Spinal cord (tissue), 9 donors: ENCODE measurements at regions not wholly inside any gene's neighbourhood (a gene's known extent, or its start where the extent isn't known, plus 50 kb on each side); places are given as distances from the start of the nearest gene placed in this dataset.
A peak's percentile ranks its signal among the peaks of the same experiment; 100 is the strongest.

Source experiments
- DNase-seq, 6 donors: peaks; one replicate each; pipeline versions ENCODE4 v3.0.0 to v3.0.0-alpha.2; 2013 to 2015; ENCODE audit warnings: low spot score in 6 of 6, low read depth in 4 of 6
- H3K27ac ChIP-seq: one replicate; pipeline ENCODE4 v1.5.1; 2013; ENCODE audit warnings: low read depth, low read length, control low read depth
- H3K27me3 ChIP-seq: one replicate; pipeline ENCODE4 v1.6.1; 2013; ENCODE audit warnings: low read length; ENCODE audit not compliant: control insufficient read depth, insufficient read depth
- H3K36me3 ChIP-seq: one replicate; pipeline ENCODE4 v1.6.1; 2013; ENCODE audit warnings: low read length; ENCODE audit not compliant: control insufficient read depth, insufficient read depth
- H3K4me1 ChIP-seq: one replicate; pipeline ENCODE4 v1.6.1; 2013; ENCODE audit warnings: low read length; ENCODE audit not compliant: control insufficient read depth, insufficient read depth
- H3K4me3 ChIP-seq: one replicate; pipeline ENCODE4 v1.5.1; 2013; ENCODE audit warnings: low read depth, low read length, control low read depth
- H3K9me3 ChIP-seq: one replicate; pipeline ENCODE4 v1.6.1; 2013; ENCODE audit warnings: low read length; ENCODE audit not compliant: control insufficient read depth, insufficient read depth
- WGBS: methylation state at CpG from one replicate; pipeline ENCODE4 v1.1.5; 2013; ENCODE audit warnings: missing lambda C conversion rate; ENCODE audit not compliant: insufficient coverage; 5-methylcytosine and 5-hydroxymethylcytosine counted together
- donor health status: healthy.

DNA sequence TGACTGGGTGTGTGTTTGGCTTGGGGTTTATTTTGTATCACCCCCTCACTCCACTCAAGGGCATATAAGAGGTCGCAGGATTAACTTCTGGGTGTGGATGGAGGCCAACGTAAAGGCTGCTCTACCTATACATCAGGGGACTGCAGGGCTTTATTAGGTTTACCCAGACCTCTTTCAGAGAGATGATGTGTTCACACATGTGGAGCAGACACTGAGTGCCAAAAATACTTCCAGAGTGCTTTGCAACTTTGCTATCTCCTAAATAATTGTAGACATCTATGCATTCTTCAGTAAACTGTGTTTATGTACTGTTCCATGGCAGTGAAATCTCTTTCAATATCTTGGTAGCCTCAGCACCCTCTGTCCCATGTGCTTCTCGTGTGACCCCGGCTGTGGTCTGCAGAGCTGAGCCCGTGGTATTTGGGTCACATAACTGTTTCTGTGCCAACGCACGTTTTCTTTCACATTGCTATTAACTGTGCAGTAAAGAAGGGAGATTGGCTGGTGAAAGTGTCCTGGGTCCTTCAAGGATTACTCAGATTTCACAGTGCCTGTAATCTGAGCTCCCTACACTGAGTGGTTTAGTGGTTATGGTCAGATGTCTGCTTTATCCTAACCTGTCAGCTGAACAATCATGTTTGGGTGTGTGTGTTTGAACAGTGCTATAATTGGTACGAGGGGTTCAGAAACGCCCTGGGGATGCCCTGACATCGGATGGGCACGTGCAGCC, 208.1 kb downstream of the VAPA start:
- peaks cover 6% of the 10 kb centered on the region for H3K9me3 ChIP-seq
- H3K27ac ChIP-seq, result no peak overlapping the region
- H3K4me1 ChIP-seq, result peaks cover 18% of the 10 kb centered on the region
- no peaks in the 10 kb centered on the region for H3K27me3 ChIP-seq
- no peak for DNase-seq
- no peak overlapping the region for H3K4me3 ChIP-seq
- no peaks in the 10 kb centered on the region for H3K36me3 ChIP-seq
- 47% methylated on average over 7 of the region's 11 CpGs for WGBS

DNA sequence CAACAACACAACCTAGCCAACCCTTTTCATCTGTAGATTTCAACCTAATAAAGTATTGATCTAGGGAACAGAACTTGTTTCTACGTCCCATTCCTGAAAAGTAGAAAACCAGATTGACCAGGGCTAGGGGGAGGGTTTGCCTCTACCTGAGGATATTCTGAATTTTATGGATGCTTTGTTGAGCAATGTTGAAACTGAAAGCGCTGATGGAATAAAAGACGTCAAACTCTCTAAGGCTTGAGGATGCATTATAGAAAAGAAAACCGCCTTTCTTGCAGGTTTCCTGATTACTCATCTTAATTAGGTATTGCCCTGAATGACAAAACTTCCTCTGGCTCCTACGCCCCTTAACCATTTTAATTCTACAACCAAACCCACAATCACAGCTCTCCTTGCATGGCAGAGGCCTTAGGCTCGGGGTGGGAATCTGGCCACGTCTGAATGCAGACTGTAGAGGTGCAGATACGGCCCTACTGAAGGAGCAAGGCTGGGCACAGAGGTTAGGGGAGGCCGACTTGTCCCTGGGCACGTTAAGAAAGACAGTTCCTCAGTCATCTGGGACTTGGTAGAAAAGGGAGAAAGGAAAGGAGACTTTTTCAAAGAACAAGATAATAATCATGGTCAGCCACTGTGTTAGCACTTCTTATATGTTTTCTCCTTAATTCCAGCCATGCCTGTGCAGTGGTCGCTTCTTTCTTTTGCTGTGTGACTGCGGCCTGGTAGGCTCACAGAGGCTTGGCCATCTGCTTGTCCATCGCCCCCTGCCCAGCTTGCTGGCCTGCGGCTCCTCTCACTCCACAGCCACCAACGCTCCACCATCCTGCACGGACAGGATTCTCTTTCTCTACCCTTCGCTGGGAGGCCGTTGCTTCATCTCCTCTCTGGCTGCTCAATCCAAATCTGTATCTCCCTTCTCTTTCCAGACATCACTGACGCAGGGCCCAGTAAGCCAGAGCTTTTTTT, 209.5 kb downstream of the VAPA start:
- H3K4me3 ChIP-seq, result no peak overlapping the region
- no peaks in the 10 kb centered on the region for H3K36me3 ChIP-seq
- H3K27ac ChIP-seq, result no peak overlapping the region
- H3K27me3 ChIP-seq, result no peaks in the 10 kb centered on the region
- peaks cover 6% of the 10 kb centered on the region for H3K9me3 ChIP-seq
- no peak for DNase-seq
- WGBS, result 93% methylated on average over 14 of the region's 19 CpGs
- peaks cover 18% of the 10 kb centered on the region for H3K4me1 ChIP-seq

DNA sequence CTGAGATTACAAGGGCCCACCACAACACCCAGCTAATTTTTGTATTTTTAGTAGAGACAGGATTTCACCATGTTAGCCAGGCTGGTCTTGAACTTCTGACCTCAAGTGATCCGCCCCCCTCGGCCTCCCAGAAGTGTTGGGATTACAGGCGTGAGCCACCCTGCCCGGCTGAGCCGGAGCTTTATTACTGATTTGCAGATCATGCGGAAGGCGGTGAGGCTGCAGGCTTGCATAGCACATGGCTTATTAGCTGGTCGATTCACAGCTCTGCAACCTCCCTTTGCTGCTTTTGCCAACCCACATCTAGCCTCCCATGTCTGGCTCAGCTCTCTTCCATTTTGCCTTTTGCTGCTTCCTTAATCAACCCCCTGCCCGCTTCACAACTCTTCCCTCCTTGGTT, 210.3 kb downstream of the VAPA start:
- no peak overlapping the region for H3K4me3 ChIP-seq
- WGBS, result 88% methylated on average over 9 of the region's 9 CpGs

DNA sequence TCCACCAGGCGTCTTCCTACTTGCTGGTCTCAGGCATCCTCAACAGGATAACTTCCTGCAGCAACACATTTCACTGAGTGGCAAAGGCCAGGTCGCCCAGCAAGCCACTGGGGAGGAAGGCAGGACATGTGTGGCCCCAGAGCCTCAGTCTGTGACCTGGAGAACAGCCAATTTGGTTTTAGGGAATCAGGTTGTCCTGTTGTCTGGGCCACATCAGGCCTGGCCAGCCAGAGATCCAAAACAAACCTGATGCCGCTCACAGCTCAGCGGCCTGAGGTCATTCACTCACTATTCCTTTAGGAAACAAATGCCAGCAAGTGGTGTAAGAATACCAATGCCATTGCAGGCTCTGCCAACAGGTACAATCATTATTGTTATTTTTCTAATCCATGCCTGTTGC, 210.7 kb downstream of the VAPA start:
- H3K36me3 ChIP-seq, result no peaks in the 10 kb centered on the region
- peaks cover 18% of the 10 kb centered on the region for H3K4me1 ChIP-seq
- no peaks in the 10 kb centered on the region for H3K27me3 ChIP-seq
- DNase-seq, result no peak
- 57% methylated on average over 4 of the region's 4 CpGs for WGBS
- H3K4me3 ChIP-seq, result no peak overlapping the region
- H3K27ac ChIP-seq, result no peak overlapping the region
- peaks cover under 1% of the 10 kb centered on the region for H3K9me3 ChIP-seq

More for the DNA sequence above, 210.3 kb downstream of the VAPA start:
- H3K36me3 ChIP-seq, result no peaks in the 10 kb centered on the region
- no peaks in the 10 kb centered on the region for H3K27me3 ChIP-seq
- H3K9me3 ChIP-seq, result peaks cover 5% of the 10 kb centered on the region
- no peak overlapping the region for H3K27ac ChIP-seq
- no peak for DNase-seq
- H3K4me1 ChIP-seq, result peaks cover 18% of the 10 kb centered on the region

DNA sequence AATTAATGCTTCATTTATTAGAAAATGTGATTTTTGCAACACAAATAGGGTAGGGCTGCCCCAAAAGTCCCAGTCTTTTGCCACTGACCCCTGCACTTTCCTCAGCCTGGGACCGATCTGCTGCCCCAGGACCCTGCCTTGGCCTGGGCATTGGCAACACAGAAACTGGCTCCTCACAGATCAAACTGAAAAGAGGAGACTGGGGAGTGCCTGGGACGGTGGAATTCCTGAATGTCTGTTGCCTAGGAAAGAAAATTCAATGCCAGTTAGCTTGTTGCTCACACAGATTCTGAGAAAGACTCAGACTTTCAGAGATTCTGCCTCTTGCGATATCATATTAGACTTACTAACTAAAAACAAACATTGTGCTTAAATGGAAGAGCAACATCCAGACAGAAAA, 211.2 kb downstream of the VAPA start:
- DNase-seq, result peak in 2 of 6 donors; percentile 46 to 49
- Histone ChIP-seq H3K4me1 (peaks cover 19% of the 10 kb centered on the region), H3K4me3 (no peak overlapping the region), H3K27ac (no peak overlapping the region), H3K27me3 (no peaks in the 10 kb centered on the region), H3K9me3 (no peaks in the 10 kb centered on the region), H3K36me3 (no peaks in the 10 kb centered on the region)
- WGBS, result 27% methylated on average over 2 of the region's 3 CpGs

DNA sequence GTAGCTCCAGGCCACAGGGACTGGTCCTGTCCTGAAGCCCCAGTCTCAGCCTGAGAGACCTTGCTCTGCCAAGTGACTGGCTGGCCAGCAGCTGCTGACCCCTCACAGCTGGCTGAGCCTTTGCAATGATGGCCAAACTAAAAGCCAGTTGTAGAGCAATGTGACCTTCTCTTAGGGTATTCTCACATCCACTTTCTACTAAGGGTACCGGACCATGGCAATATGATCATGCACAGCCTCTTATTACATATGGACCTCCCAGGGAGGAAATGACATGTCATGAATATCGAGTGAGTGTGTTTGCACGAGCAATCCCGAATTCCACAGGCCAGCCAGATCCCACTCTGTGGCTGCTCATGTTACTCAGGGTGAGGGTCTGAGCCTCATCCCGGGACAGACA, 213.9 kb downstream of the VAPA start:
- Histone ChIP-seq H3K4me3 (no peak overlapping the region), H3K36me3 (no peaks in the 10 kb centered on the region), H3K27me3 (no peaks in the 10 kb centered on the region), H3K27ac (no peak overlapping the region), H3K9me3 (no peaks in the 10 kb centered on the region), H3K4me1 (peaks cover 32% of the 10 kb centered on the region)
- DNase-seq, result no peak
- WGBS, result 59% methylated on average over 3 of the region's 5 CpGs

DNA sequence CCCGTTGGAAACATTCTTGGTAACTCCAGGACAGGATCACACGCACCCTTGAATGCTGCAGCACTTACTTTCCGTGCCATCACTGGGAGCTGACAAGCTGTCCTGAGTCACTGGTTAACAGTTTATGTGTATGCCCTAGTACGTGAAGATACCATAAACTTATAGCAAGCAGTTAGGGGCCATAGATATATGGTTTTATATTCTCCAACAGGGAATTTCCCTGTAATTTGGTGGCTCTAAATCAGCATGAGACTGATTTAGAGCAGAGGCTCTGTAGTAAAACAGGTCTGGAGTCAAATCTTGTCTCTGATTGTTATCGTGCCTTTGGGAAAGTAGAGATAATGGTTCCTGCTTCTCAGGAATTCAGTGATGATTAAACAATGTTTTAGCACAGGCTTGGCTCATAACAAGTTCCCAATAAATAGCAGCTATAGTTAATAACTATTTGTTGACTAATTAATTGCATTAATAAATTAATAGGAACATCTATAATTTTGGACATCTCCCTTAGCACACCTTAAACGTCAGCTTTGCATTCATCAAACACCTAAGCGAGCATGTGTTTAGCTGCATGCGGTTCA, 215.2 kb downstream of the VAPA start:
- DNase-seq, result peak in 1 of 6 donors; percentile 76

DNA sequence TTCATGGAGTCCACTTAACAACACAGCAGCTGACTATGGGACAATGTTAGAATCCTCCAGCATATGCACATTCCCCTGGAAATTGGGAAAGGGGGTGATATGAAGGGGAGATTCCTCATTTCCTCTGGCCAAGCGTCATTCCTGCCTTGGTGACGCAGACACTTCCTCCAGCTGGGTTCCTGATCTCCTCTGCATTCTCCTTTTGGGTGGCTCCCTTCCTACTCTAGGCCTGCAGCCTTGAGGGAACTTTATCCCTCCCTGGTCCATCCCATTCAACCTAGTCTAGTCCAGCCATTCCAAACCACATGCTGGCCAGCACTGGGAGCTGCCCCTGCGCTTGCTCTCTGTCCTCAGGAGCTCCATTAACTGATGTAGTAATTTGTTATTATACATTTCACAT, 216.8 kb downstream of the VAPA start:
- peaks cover 17% of the 10 kb centered on the region for H3K4me1 ChIP-seq

More for the DNA sequence above, 215.2 kb downstream of the VAPA start:
- Histone ChIP-seq H3K36me3 (no peaks in the 10 kb centered on the region), H3K27me3 (no peaks in the 10 kb centered on the region), H3K4me3 (no peak overlapping the region), H3K9me3 (no peaks in the 10 kb centered on the region), H3K4me1 (peaks cover 27% of the 10 kb centered on the region), H3K27ac (no peak overlapping the region)
- 52% methylated on average over 5 of the region's 8 CpGs for WGBS

DNA sequence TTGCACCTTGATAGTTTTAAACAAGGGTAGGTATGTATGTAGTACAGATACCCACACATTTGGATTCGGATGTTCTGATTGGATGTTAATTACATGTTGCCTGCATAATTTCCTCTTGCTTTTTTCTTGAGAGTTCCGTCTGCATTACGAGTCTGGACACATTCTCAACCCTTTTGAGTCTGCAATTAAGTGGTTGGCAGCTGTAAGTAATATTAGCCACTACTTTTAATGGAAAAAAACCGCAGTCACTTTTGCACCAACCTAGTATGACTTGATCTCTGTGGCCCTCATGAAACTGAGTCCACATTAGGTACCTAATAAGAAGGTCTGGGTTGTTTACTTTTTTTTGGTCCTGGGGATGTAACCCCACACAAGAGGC, 217.3 kb downstream of the VAPA start:
- Histone ChIP-seq H3K27me3 (no peaks in the 10 kb centered on the region), H3K4me3 (no peak overlapping the region), H3K9me3 (no peaks in the 10 kb centered on the region), H3K27ac (peak overlapping the region; percentile 79), H3K4me1 (peaks cover 17% of the 10 kb centered on the region), H3K36me3 (no peaks in the 10 kb centered on the region)
- no CpG with 5 or more reads among the region's 4 CpGs for WGBS
- DNase-seq, result peak in 2 of 6 donors; percentile 35 to 36

More for the DNA sequence above, 216.8 kb downstream of the VAPA start:
- 92% methylated on average over 2 of the region's 3 CpGs for WGBS
- Histone ChIP-seq H3K27me3 (no peaks in the 10 kb centered on the region), H3K4me3 (no peak overlapping the region), H3K27ac (no peak overlapping the region), H3K9me3 (no peaks in the 10 kb centered on the region), H3K36me3 (no peaks in the 10 kb centered on the region)
- no peak for DNase-seq
